Bronchial epithelial cell (primary cell): ENCODE measurements at regions not wholly inside any gene's neighbourhood (a gene's known extent, or its start where the extent isn't known, plus 50 kb on each side); places are given as distances from the start of the nearest gene placed in this dataset.

Source experiments
- DNase-seq: peaks from one replicate; pipeline ENCODE4 v3.0.0-alpha.2; 2010; ENCODE audit warnings: low read depth
- FAIRE-seq: peaks from 2 replicates; lab custom pipeline; 2011; peaks lifted over from hg19 to GRCh38; lab: Jason Lieb, UNC
- H3K27me3 ChIP-seq: 2 replicates; pipeline ENCODE4 v1.5.1; 2011; ENCODE audit warnings: low read length; ENCODE audit not compliant: control insufficient read depth, insufficient read depth
- H3K36me3 ChIP-seq: 2 replicates; pipeline ENCODE4 v1.5.1; 2011; ENCODE audit warnings: low read length; ENCODE audit not compliant: control insufficient read depth, insufficient read depth
- H3K4me3 ChIP-seq: 2 replicates; pipeline ENCODE4 v1.5.1; 2011; ENCODE audit warnings: mild to moderate bottlenecking, low read depth, low read length, control low read depth
- TF ChIP-seq, protein P1 (sequence below): IDR thresholded peaks from 2 replicates; pipeline ENCODE4 v1.5.1; 2011; ENCODE audit warnings: mild to moderate bottlenecking, moderate library complexity, low read length, control low read depth, inconsistent platforms; ENCODE audit not compliant: insufficient read depth, severe bottlenecking

DNA sequence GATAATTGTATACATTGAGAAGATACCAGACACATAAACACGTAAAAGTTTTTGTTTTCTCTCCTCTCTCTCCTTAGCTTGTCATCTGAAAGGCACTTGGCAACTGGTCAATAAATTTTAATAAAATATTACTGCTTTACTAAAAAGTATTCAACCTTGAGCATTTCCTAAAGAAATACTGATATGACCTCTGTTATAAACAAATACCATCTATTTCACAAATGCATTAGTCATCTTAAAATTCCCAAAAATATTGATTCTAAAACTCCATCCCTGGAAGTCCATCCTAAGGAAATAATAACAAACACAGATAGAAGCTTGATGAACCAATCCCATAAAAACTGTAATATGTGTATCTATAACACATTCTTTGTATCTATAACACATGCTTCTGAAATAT is 483.2 kb downstream of the TLR4 start:
- FAIRE-seq = no peak
- TF ChIP-seq, protein P1, sequence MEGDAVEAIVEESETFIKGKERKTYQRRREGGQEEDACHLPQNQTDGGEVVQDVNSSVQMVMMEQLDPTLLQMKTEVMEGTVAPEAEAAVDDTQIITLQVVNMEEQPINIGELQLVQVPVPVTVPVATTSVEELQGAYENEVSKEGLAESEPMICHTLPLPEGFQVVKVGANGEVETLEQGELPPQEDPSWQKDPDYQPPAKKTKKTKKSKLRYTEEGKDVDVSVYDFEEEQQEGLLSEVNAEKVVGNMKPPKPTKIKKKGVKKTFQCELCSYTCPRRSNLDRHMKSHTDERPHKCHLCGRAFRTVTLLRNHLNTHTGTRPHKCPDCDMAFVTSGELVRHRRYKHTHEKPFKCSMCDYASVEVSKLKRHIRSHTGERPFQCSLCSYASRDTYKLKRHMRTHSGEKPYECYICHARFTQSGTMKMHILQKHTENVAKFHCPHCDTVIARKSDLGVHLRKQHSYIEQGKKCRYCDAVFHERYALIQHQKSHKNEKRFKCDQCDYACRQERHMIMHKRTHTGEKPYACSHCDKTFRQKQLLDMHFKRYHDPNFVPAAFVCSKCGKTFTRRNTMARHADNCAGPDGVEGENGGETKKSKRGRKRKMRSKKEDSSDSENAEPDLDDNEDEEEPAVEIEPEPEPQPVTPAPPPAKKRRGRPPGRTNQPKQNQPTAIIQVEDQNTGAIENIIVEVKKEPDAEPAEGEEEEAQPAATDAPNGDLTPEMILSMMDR = no peak
- Histone ChIP-seq H3K36me3 (no peaks in the 10 kb centered on the region), H3K27me3 (no peaks in the 10 kb centered on the region), H3K4me3 (no peak overlapping the region)
- no peak for DNase-seq

DNA sequence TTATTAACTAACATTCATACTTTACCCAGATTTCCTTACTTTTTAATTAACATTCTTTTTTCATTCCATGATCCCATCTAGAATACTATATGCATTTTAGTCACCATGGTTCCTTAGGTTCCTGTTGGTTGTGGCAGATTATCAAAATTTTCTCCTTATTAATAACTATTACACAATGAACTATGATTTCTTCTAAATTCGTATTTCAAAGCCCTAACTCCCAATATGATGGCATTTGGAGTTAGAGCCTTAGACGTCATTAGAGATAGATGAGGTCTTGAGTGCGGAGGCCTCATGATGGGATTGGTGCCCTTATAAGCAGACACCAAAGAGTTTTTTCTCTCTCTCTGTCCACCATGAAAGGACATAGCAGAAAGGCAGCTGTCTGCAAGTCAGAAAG is 485.4 kb downstream of the TLR4 start:
- no peak overlapping the region for H3K4me3 ChIP-seq
- no peaks in the 10 kb centered on the region for H3K36me3 ChIP-seq
- TF ChIP-seq, protein P1 = no peak
- no peak for FAIRE-seq
- no peaks in the 10 kb centered on the region for H3K27me3 ChIP-seq
- DNase-seq = no peak

DNA sequence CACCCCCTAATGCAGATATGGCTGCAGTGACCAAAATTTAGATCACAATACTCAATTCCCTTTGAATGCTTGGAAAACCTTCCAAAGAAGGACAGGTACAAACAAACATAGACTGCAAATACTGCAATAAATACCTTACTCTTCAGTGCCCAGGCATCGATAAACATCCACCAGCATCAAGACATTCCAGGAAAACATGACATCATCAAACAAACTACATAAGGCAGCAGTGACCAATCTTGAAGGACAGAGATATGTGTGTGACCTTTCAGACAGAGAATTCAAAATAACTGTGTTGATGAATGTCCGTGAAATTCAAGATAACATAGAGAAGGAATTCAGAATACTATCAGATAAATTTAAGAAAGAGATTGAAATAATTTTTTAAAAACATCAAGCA is 488.6 kb downstream of the TLR4 start:
- H3K4me3 ChIP-seq = no peak overlapping the region

DNA sequence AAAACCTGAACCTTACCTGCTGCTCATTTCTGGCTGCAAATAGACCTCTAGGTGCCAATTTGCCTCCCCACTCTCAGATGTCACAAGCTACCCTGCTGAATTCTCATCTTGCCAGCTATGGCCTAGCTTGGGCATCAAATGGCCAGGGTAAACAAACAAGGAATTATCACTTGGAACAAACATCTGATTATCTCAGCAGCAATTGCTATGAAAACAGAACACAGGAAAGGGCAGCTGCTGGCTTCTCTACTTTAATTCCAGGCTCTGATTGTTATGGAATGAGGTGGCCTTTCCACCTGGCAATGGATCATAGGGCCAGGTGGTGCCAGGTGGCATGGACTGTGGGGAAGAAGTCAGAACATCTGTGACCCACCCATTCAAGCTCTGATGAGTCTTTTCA is 505.1 kb downstream of the TLR4 start:
- DNase-seq (no peak), FAIRE-seq (no peak)
- Histone ChIP-seq H3K4me3 (no peak overlapping the region), H3K36me3 (no peaks in the 10 kb centered on the region), H3K27me3 (no peaks in the 10 kb centered on the region)
- TF ChIP-seq, protein P1 = no peak

More for the DNA sequence above, 488.6 kb downstream of the TLR4 start:
- TF ChIP-seq, protein P1 = no peak
- Histone ChIP-seq H3K36me3 (no peaks in the 10 kb centered on the region), H3K27me3 (no peaks in the 10 kb centered on the region)
- no peak for FAIRE-seq
- DNase-seq = no peak

DNA sequence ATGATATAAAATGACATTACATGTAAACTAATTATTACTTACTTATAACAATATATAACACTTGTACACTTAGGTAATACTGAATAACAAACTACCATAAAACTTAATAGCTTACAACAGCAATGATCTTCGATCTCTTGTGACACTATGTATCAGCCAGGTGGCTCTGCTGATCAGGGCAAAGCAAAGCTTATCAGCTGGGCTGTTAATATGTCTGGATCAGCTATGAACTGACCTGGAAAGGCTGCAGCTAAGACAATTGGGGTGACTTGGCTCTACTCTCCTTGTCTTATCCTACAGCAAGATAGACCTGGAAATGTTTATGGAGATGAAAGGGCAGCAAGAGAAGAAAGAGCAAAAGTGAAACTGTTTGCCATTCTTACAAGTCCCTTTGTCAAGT is 511.3 kb downstream of the TLR4 start:
- no peak overlapping the region for H3K4me3 ChIP-seq
- no peaks in the 10 kb centered on the region for H3K36me3 ChIP-seq
- no peaks in the 10 kb centered on the region for H3K27me3 ChIP-seq
- DNase-seq (no peak), FAIRE-seq (no peak)
- TF ChIP-seq, protein P1 = no peak

DNA sequence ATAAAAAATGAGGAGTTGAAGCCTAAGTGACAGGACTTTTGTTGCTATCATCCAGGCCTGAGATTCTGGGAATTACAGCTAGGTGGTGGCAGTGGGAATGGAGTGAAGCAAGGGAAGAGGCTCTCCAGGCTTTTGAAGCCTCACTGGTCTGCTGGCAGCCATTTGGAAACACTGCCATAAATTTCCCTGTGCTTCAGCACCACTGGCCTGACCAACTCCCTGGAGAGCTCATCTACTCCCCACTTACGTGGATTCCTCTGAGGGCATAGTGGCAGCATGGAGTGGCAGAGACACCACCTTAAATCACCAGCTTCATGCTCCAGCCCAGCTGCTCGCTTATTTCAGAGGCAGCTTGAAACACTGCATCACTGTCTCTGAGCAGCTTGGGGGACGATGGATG is 518.2 kb downstream of the TLR4 start:
- FAIRE-seq = no peak
- no peak for DNase-seq
- H3K36me3 ChIP-seq = no peaks in the 10 kb centered on the region
- no peak overlapping the region for H3K4me3 ChIP-seq
- TF ChIP-seq, protein P1 = no peak
- H3K27me3 ChIP-seq = no peaks in the 10 kb centered on the region
